HG03095 (cell line): ENCODE measurements at regions not wholly inside any gene's neighbourhood (a gene's known extent, or its start where the extent isn't known, plus 50 kb on each side); places are given as distances from the start of the nearest gene placed in this dataset.

ENCODE experiments used
- ATAC-seq: cut with Tn5 transposase; IDR thresholded peaks from one replicate; pipeline ENCODE4 v1.9.1; 2021; ENCODE audit warnings: moderate library complexity; ENCODE audit not compliant: unreplicated experiment

- no peak for ATAC-seq
Measured at GRCh38 chr1:216830424-216831210, 107.4 kb upstream of the ESRRG start.

- no peak for ATAC-seq
Measured at GRCh38 chr1:216827251-216827650, 104.0 kb upstream of the ESRRG start.

DNA sequence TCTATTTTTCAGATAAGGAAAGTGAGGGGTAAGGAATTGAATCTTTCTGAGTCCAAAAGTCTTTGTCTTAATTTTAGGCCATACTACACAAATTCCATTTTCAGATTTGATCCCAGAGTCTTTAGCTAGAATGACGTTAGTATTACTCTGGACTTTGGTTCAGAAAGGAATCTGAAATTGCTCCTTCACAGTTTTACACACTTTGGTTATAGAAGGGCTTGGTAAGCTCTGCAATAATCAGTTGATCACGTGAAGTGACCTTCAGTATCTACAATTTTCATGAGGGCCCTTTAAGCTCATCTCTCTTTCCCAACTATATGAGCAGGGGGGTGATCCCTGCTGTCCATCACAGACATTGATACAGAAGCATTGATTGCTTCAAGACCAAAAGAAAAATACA, 103.4 kb upstream of the ESRRG start:
- ATAC-seq: no peak

DNA sequence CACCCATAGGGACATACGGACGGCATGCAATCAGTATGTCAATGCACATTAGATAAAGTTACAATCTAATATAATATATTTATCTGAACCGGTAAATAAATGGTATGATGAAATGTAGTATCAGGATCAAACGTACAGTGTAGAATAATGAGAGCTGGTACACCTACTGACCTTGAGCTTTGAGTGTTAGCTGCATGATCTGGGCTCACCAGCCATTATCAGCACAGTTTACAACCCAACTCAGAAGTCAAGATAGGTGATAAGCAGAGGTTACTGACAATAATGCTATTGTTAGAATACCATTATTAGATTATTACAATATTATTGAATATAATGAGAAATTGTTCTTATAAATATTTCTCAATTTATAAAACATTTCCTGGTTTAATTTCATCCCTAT, 103.0 kb upstream of the ESRRG start:
- no peak for ATAC-seq

- no peak for ATAC-seq
Measured at GRCh38 chr1:216825557-216825956, 102.3 kb upstream of the ESRRG start.

DNA sequence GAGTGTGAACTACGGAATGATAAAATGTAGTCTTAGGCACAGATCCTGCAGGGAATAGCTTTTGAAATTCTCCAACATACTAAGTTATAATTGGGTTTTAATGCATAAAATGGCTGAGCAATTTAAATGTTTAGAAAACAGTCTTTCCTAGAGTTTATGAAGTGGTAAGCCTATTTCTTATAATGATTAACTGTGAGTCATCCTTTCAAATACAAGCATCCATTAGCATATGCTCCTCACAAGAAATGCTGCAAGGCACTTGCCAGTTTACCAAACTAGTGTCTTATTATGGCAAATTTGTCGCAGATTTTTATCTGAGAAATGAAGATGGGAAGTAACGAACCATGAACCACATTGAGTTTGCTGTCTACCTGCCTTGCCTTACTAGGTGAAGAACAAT, 101.3 kb upstream of the ESRRG start:
- ATAC-seq: no peak

DNA sequence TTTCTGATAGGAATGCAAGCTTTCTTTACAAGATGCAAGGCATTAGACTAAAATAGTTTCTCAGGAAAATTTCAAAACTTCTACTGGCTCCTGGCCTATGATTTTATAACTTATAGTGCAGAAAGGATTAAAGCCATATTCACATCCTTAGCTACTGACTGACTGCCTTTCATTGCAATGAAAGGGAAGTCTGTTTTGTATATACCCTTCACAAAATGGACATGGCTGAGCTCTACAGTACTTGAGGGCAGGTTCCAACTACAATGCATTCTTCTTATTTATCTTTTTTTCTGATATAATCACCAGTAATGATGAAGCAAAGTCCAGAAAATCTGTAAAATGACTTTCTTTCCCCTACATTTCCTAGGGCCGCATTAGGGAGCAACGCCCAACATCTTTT, 100.5 kb upstream of the ESRRG start:
- no peak for ATAC-seq

DNA sequence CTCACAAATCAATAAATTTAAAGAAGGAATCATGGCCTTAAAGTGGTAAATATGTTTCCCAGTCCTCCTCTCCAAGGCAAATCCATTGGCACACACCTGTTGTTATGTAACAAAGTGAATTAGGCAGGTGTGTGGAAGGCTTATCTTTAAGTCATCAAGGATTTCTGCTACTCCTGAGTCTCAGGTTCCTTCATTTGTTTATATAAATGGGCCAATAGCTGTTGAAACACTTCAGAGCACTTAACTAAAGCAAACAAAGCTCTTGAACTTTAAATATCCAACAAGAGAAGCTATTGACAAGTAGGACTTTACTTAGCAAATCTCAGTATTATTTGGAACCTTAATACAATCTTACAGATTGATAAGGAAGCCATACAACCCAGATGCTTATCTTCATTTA, 99.3 kb upstream of the ESRRG start:
- ATAC-seq: no peak

DNA sequence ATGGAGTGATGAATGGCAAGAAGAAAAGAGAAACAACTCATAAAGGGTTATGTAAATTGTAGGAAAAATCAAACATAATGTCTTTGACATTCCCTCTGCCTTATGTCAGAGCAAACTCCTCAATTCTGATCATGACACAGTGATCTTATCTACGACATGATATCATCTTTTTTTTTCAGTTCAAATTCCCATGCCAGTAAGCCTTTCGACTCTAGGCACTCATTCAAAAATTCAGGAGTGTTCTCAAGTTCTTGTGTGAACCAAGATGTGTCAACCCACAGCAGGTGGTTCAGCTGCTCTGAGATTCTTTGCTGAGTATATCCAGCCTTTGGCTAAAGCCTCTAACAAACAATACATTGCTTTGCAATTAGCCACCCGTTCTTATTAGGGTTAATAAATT, 97.1 kb upstream of the ESRRG start:
- ATAC-seq: no peak

- ATAC-seq: no peak
Measured at GRCh38 chr1:216818284-216818683, 95.1 kb upstream of the ESRRG start.

DNA sequence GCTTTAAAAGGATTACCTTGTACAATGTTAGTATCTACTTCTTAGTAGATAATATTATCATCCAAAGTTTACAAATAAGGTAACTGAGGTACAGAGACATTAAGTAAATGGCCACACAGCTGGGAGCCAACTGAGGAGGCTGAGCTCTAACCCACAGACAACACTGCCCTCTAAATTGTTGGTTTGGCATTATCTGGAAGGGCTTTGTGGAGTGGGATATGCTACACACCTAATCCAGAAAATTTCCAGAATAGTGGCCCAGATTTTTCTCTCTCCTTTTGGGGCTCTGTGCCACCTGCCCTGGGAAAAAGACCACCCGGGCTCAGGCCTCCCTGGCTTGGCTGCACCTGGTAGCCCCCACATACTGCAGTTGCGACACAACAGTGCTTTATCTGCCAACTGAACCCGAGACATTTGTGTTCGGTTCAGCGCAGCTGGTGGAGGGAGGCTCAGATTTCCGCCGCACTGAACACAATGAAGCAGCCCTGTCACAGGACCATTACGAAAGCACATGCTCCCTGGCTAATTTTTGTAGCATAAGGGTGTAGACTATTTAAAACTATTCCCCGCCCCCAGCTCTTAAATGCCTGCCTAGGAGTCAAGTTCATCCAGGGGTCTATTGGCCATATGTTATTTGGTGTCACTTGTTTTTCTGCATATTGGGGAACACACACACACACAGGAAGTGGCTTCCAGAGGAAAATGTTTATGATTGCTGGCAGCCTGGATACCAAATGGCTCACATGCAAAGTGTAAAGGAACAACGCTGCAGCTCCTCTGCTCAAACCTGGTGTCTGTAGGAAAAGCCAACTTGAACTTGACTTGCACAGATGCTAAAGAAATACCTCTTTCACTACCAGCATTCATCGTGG, 92.3 kb upstream of the ESRRG start:
- ATAC-seq: no peak

DNA sequence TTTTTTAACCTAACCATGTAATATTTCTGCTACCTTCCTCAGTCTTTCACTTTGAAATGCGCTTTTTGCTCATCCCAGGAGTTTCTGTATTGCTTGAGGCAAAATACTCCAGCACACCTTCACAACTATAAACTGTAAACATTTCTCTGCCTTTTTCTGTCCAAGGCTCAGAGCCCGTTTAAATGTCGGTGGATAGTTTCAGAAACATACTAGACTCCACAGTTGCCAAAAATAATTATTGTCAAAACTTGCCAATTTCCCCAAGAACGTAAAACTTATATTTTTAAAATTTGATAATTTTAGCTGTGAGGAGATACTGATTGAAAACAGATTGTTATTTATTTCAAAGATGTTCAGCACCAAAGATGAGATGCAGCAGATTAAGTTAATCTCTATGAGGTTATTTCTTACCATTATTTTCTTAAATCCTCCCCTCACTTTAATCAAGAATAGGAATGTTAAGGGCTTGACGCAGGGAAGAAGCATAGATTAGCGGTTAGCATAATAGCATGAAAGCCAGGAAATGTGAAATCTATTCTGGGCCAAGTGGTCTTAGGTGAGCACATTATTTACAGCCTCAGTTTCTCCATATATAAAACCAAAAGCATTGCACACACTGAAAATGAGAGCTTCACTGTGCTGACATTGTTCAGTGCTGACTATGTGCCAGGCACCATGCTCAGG, 91.5 kb upstream of the ESRRG start:
- no peak for ATAC-seq

- no peak for ATAC-seq
Measured at GRCh38 chr1:216812966-216813365, 89.7 kb upstream of the ESRRG start.

DNA sequence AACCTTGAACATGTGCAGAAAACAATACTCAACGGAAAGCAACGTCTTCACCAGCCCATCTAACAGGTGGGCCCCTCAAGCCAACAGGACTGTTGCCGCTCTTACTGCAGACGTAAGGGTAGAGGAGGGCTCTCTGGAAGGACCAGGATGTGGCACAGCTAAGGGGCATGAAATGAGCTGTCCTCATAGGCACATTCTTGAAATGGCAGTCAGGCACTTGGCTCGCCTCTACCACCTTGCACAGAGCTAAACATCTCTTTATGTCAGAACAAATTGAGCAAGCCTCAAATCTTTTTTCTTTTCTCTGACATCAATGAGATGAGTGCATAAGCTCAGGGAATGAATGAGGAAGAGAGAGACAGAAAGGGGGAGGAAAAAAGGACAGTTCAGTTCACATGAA, 86.4 kb upstream of the ESRRG start:
- ATAC-seq: no peak

- no peak for ATAC-seq
Measured at GRCh38 chr1:216807696-216808095, 84.5 kb upstream of the ESRRG start.

DNA sequence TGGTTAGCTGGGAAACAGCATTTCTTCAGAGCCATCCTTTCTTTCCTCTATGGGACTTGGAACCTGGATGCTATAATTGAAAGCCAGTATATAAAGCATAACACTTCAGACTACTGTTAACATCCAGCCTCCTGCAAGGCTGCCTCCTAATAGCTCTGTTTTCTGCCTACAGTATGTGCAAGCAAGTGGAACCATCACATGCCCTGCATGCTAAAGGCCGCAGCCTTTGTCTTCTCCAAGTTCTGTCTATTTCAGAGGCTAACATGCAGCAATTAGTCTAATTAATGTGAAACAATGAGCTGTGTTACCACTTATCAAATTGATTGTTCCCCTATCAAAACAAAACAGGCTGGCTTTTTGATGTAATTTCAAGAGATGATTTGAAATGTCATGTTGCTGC, 82.7 kb upstream of the ESRRG start:
- no peak for ATAC-seq

DNA sequence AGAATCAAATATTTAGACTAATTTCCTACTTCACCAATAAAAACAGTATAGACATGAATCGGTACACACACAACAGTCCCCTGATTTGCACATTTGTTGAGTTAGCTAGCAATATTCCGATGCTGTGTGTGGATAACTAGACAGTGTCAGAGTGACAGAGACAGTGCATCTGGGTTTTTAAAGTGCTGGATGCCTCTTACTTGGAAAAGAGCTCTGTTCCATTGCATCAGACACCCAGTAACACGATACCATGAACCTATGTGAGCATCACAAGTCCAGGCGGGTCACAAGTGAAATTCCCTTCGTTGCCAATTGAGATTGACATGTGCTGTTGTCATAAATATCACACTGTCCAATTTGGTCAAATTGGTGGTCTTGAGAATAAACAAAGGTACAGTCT, 82.0 kb upstream of the ESRRG start:
- ATAC-seq: no peak

GRCh38 chr1:216804111-216804510, 80.9 kb upstream of the ESRRG start:
- no peak for ATAC-seq

- no peak for ATAC-seq
Measured at GRCh38 chr1:216794586-216794985, 71.4 kb upstream of the ESRRG start.

DNA sequence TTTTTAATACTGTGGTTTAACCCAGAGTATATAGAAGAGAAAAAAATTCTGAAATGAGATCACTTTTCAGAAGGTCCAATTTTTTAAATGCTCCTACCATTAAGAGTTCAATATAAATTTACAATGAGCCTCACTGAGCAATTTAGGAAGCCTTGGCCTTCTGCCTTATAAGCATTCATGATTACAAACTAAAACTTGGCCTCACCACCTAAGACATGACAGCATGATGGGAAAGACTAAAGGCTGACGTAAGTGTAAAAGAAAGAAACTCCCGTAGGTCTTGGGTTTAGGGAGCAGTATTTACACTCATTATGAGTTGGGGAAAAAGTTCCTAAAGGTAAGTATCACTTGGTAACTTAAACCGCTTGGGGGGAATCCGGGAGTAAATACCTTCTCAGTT, 70.7 kb upstream of the ESRRG start:
- ATAC-seq: no peak

DNA sequence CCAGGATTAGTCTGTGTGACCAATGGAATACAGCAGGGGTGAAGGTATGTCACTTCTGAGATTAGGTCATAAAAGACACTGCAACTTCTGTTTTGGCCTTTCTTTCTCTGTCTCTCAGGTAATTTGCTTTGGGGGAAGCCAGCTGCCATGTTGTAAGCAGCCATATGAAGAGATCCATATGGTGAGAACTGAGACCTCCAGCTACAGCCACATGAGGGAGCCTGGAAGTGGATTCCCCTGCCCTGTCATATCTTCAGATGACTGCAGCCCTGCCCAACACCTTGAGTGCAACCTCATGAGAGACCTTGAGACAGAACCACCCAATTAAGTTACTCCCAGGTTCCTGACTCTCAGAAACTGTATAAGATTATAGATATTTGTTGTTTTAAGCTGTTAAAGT, 70.1 kb upstream of the ESRRG start:
- ATAC-seq: no peak

- ATAC-seq: no peak
Measured at GRCh38 chr1:216788671-216789070, 65.4 kb upstream of the ESRRG start.
